Esophagus muscularis mucosa (tissue), 4 donors: ENCODE measurements at regions not wholly inside any gene's neighbourhood (a gene's known extent, or its start where the extent isn't known, plus 50 kb on each side); places are given as distances from the start of the nearest gene placed in this dataset.
A peak's percentile ranks its signal among the peaks of the same experiment; 100 is the strongest.

Source experiments
- EP300 ChIP-seq: sonication (generic); formaldehyde crosslinking; IDR thresholded peaks from one replicate; pipeline ENCODE4 v1.6.1; 2017; ENCODE audit warnings: antibody characterized with exemption
- POLR2A ChIP-seq: fragments of 450-650 bp; IDR thresholded peaks from one replicate; pipeline ENCODE4 v1.6.1; 2017; ENCODE audit warnings: antibody characterized with exemption, moderate library complexity, mild to moderate bottlenecking, low read depth
- POLR2AphosphoS5 ChIP-seq, 2 donors: sonication (generic); formaldehyde crosslinking; IDR thresholded peaks; one replicate each; pipeline ENCODE4 v1.6.1; 2017; ENCODE audit warnings: antibody characterized with exemption in 2 of 2
- TF ChIP-seq, protein P1 (sequence below), 3 experiments: fragments of 200-600 bp in 2 of 3; fragments of 450-650 bp in 1 of 3; sonication (generic) in 2 of 3; IDR thresholded peaks; one replicate each; pipeline ENCODE4 v1.5.1; 2017 to 2019; ENCODE audit warnings: antibody characterized with exemption in 3 of 3, mild to moderate bottlenecking in 2 of 3, moderate library complexity in 1 of 3

DNA sequence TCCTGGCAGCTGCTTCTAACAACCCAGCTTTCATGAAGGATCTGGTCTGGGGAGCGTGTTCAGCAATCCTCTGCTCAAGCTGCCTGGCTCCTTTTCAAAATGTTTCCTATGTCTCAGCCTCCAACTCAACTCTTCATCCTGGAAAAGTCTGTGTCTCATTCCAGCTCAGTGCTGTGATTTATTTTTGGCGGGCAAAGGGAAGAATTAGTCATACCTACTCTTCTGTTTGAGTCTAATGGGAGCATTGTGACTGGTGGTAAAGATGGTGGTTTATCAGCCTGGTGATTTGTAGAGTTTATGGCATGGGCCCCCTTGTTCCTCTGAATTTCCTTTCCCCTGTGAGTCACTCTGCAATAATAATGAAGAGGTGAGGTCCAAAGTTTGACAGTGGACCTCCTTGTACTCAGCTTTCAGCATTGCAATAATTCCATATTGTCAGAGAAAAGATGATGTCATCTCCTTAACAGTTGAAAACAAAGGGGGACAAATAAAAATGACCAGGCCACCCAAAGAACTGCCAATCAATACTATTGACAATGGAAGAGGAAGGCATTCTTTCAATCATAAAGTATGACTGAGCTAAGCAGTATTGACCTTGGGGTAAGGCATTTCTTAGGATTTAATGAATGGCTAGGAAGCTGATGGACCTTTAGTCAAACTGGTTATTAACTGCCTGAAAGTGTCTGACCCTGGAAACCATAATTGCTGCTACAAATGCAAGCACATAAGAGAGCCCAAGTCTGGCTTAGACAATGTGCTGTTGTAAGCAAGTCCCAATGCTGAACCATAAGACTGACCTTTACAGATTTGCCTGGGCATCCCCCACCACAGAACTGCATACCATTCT lies 204.7 kb upstream of the MCTP2 start:
- TF ChIP-seq POLR2A (no peak), POLR2AphosphoS5 (IDR thresholded peaks at IDR 0.05) (peak; percentile 56 to 70), EP300 (no peak)
- TF ChIP-seq, protein P1, sequence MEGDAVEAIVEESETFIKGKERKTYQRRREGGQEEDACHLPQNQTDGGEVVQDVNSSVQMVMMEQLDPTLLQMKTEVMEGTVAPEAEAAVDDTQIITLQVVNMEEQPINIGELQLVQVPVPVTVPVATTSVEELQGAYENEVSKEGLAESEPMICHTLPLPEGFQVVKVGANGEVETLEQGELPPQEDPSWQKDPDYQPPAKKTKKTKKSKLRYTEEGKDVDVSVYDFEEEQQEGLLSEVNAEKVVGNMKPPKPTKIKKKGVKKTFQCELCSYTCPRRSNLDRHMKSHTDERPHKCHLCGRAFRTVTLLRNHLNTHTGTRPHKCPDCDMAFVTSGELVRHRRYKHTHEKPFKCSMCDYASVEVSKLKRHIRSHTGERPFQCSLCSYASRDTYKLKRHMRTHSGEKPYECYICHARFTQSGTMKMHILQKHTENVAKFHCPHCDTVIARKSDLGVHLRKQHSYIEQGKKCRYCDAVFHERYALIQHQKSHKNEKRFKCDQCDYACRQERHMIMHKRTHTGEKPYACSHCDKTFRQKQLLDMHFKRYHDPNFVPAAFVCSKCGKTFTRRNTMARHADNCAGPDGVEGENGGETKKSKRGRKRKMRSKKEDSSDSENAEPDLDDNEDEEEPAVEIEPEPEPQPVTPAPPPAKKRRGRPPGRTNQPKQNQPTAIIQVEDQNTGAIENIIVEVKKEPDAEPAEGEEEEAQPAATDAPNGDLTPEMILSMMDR (IDR thresholded peaks at IDR 0.05) = no peak
